ENCODE measurements at regions not wholly inside any gene's neighbourhood (a gene's known extent, or its start where the extent isn't known, plus 50 kb on each side); places are given as distances from the start of the nearest gene placed in this dataset.

GRCh38 chr10:4385231-4385870 lies 440.7 kb upstream of the AKR1E2 start:
- peaks cover 4% of the 10 kb centered on the region for H3K27me3 Mint-ChIP-seq
- ATAC-seq (ENCODE audit: low read depth) (no peak), DNase-seq (ENCODE audit: low spot score in 2 of 2) (no peak)
- H3K4me1 Mint-ChIP-seq, result no peaks in the 10 kb centered on the region
- H3K27ac Mint-ChIP-seq, result no peak overlapping the region
- no peak overlapping the region for H3K4me3 Mint-ChIP-seq
- no peaks in the 10 kb centered on the region for H3K36me3 Mint-ChIP-seq
- no peaks in the 10 kb centered on the region for H3K9me3 Mint-ChIP-seq

GRCh38 chr10:4384245-4384644 lies 441.8 kb upstream of the AKR1E2 start:
- Mint-ChIP-seq H3K27ac (no peak overlapping the region), H3K27me3 (peaks cover 4% of the 10 kb centered on the region), H3K36me3 (no peaks in the 10 kb centered on the region), H3K9me3 (no peaks in the 10 kb centered on the region), H3K4me1 (no peaks in the 10 kb centered on the region), H3K4me3 (no peak overlapping the region)
- DNase-seq (ENCODE audit: low spot score in 2 of 2), result no peak
- ATAC-seq (ENCODE audit: low read depth), result no peak

- ATAC-seq (ENCODE audit: low read depth) (no peak), DNase-seq (ENCODE audit: low spot score in 2 of 2) (no peak)
- H3K4me3 Mint-ChIP-seq, result no peak overlapping the region
- H3K9me3 Mint-ChIP-seq, result no peaks in the 10 kb centered on the region
- peaks cover 4% of the 10 kb centered on the region for H3K27me3 Mint-ChIP-seq
- no peaks in the 10 kb centered on the region for H3K36me3 Mint-ChIP-seq
- H3K27ac Mint-ChIP-seq, result no peak overlapping the region
- H3K4me1 Mint-ChIP-seq, result no peaks in the 10 kb centered on the region
These were observed 442.3 kb upstream of the AKR1E2 start for GRCh38 chr10:4383651-4384098.

- no peak overlapping the region for H3K4me3 Mint-ChIP-seq
These were observed 443.2 kb upstream of the AKR1E2 start for GRCh38 chr10:4382811-4383210.

GRCh38 chr10:4373612-4374011 lies 452.4 kb upstream of the AKR1E2 start:
- ATAC-seq (ENCODE audit: low read depth), result no peak
- Mint-ChIP-seq H3K9me3 (no peaks in the 10 kb centered on the region), H3K4me3 (no peak overlapping the region), H3K36me3 (no peaks in the 10 kb centered on the region), H3K27ac (no peak overlapping the region), H3K4me1 (no peaks in the 10 kb centered on the region), H3K27me3 (no peaks in the 10 kb centered on the region)
- DNase-seq (ENCODE audit: low spot score in 2 of 2), result no peak

More at GRCh38 chr10:4382811-4383210, 443.2 kb upstream of the AKR1E2 start:
- Mint-ChIP-seq H3K36me3 (no peaks in the 10 kb centered on the region), H3K4me1 (no peaks in the 10 kb centered on the region), H3K27me3 (peaks cover 4% of the 10 kb centered on the region), H3K9me3 (no peaks in the 10 kb centered on the region), H3K27ac (no peak overlapping the region)
- no peak for DNase-seq (ENCODE audit: low spot score in 2 of 2)
- no peak for ATAC-seq (ENCODE audit: low read depth)

- H3K9me3 Mint-ChIP-seq, result no peaks in the 10 kb centered on the region
- H3K36me3 Mint-ChIP-seq, result no peaks in the 10 kb centered on the region
- no peaks in the 10 kb centered on the region for H3K27me3 Mint-ChIP-seq
- no peak overlapping the region for H3K27ac Mint-ChIP-seq
- no peak for ATAC-seq (ENCODE audit: low read depth)
- no peak overlapping the region for H3K4me3 Mint-ChIP-seq
- DNase-seq (ENCODE audit: low spot score in 2 of 2), result no peak
- no peaks in the 10 kb centered on the region for H3K4me1 Mint-ChIP-seq
These were observed 452.9 kb upstream of the AKR1E2 start for GRCh38 chr10:4373098-4373497.

GRCh38 chr10:4372601-4373000 lies 453.4 kb upstream of the AKR1E2 start:
- Mint-ChIP-seq H3K9me3 (peaks cover 2% of the 10 kb centered on the region), H3K36me3 (no peaks in the 10 kb centered on the region), H3K4me3 (no peak overlapping the region), H3K27me3 (no peaks in the 10 kb centered on the region), H3K27ac (no peak overlapping the region), H3K4me1 (no peaks in the 10 kb centered on the region)
- peak; percentile 29 for ATAC-seq (ENCODE audit: low read depth)
- DNase-seq (ENCODE audit: low spot score in 2 of 2), result no peak

- Mint-ChIP-seq H3K4me3 (no peak overlapping the region), H3K27ac (no peak overlapping the region), H3K36me3 (no peaks in the 10 kb centered on the region), H3K4me1 (no peaks in the 10 kb centered on the region), H3K9me3 (peaks cover 2% of the 10 kb centered on the region), H3K27me3 (no peaks in the 10 kb centered on the region)
- ATAC-seq (ENCODE audit: low read depth) (no peak), DNase-seq (ENCODE audit: low spot score in 2 of 2) (no peak)
These were observed 454.2 kb upstream of the AKR1E2 start for GRCh38 chr10:4371691-4372295.

GRCh38 chr10:4370376-4370775 lies 455.6 kb upstream of the AKR1E2 start:
- ATAC-seq (ENCODE audit: low read depth) (no peak), DNase-seq (ENCODE audit: low spot score in 2 of 2) (no peak)
- H3K27me3 Mint-ChIP-seq, result no peaks in the 10 kb centered on the region
- H3K9me3 Mint-ChIP-seq, result peaks cover 2% of the 10 kb centered on the region
- H3K27ac Mint-ChIP-seq, result no peak overlapping the region
- H3K4me3 Mint-ChIP-seq, result no peak overlapping the region
- no peaks in the 10 kb centered on the region for H3K36me3 Mint-ChIP-seq
- no peaks in the 10 kb centered on the region for H3K4me1 Mint-ChIP-seq

GRCh38 chr10:4361581-4361980 lies 464.4 kb upstream of the AKR1E2 start:
- no peak overlapping the region for H3K27ac Mint-ChIP-seq
- H3K4me3 Mint-ChIP-seq, result no peak overlapping the region
- peaks cover 5% of the 10 kb centered on the region for H3K27me3 Mint-ChIP-seq
- no peak for DNase-seq (ENCODE audit: low spot score in 2 of 2)
- H3K36me3 Mint-ChIP-seq, result peaks cover 3% of the 10 kb centered on the region
- H3K9me3 Mint-ChIP-seq, result no peaks in the 10 kb centered on the region
- no peak for ATAC-seq (ENCODE audit: low read depth)
- no peaks in the 10 kb centered on the region for H3K4me1 Mint-ChIP-seq

GRCh38 chr10:4359003-4359402 lies 467.0 kb upstream of the AKR1E2 start:
- no peak overlapping the region for H3K27ac Mint-ChIP-seq
- H3K36me3 Mint-ChIP-seq, result peaks cover 3% of the 10 kb centered on the region
- H3K4me3 Mint-ChIP-seq, result no peak overlapping the region
- H3K9me3 Mint-ChIP-seq, result no peaks in the 10 kb centered on the region
- peaks cover 7% of the 10 kb centered on the region for H3K27me3 Mint-ChIP-seq
- no peaks in the 10 kb centered on the region for H3K4me1 Mint-ChIP-seq
- DNase-seq (ENCODE audit: low spot score in 2 of 2) (no peak), ATAC-seq (ENCODE audit: low read depth) (no peak)

- Mint-ChIP-seq H3K9me3 (no peaks in the 10 kb centered on the region), H3K4me3 (no peak overlapping the region), H3K4me1 (no peaks in the 10 kb centered on the region), H3K27ac (no peak overlapping the region), H3K27me3 (peaks cover 7% of the 10 kb centered on the region), H3K36me3 (peaks cover 3% of the 10 kb centered on the region)
- ATAC-seq (ENCODE audit: low read depth), result no peak
- no peak for DNase-seq (ENCODE audit: low spot score in 2 of 2)
These were observed 468.1 kb upstream of the AKR1E2 start for GRCh38 chr10:4357911-4358310.

GRCh38 chr10:4355350-4355749 lies 470.7 kb upstream of the AKR1E2 start:
- DNase-seq (ENCODE audit: low spot score in 2 of 2), result no peak
- Mint-ChIP-seq H3K4me3 (no peak overlapping the region), H3K27ac (no peak overlapping the region), H3K27me3 (peaks cover 8% of the 10 kb centered on the region), H3K4me1 (no peaks in the 10 kb centered on the region), H3K9me3 (no peaks in the 10 kb centered on the region), H3K36me3 (peaks cover 3% of the 10 kb centered on the region)
- no peak for ATAC-seq (ENCODE audit: low read depth)

GRCh38 chr10:4354382-4354812 lies 471.6 kb upstream of the AKR1E2 start:
- H3K36me3 Mint-ChIP-seq, result peaks cover 3% of the 10 kb centered on the region
- H3K4me1 Mint-ChIP-seq, result no peaks in the 10 kb centered on the region
- DNase-seq (ENCODE audit: low spot score in 2 of 2) (no peak), ATAC-seq (ENCODE audit: low read depth) (no peak)
- peaks cover 8% of the 10 kb centered on the region for H3K27me3 Mint-ChIP-seq
- no peaks in the 10 kb centered on the region for H3K9me3 Mint-ChIP-seq
- H3K27ac Mint-ChIP-seq, result no peak overlapping the region
- no peak overlapping the region for H3K4me3 Mint-ChIP-seq

GRCh38 chr10:4353964-4354363 lies 472.0 kb upstream of the AKR1E2 start:
- no peak for DNase-seq (ENCODE audit: low spot score in 2 of 2)
- no peaks in the 10 kb centered on the region for H3K9me3 Mint-ChIP-seq
- H3K27me3 Mint-ChIP-seq, result peaks cover 9% of the 10 kb centered on the region
- H3K4me3 Mint-ChIP-seq, result no peak overlapping the region
- H3K36me3 Mint-ChIP-seq, result peaks cover 3% of the 10 kb centered on the region
- no peaks in the 10 kb centered on the region for H3K4me1 Mint-ChIP-seq
- no peak overlapping the region for H3K27ac Mint-ChIP-seq
- ATAC-seq (ENCODE audit: low read depth), result no peak

Data from memory B cell (primary cell).